ENCODE measurements at regions not wholly inside any gene's neighbourhood (a gene's known extent, or its start where the extent isn't known, plus 50 kb on each side); places are given as distances from the start of the nearest gene placed in this dataset.

DNA sequence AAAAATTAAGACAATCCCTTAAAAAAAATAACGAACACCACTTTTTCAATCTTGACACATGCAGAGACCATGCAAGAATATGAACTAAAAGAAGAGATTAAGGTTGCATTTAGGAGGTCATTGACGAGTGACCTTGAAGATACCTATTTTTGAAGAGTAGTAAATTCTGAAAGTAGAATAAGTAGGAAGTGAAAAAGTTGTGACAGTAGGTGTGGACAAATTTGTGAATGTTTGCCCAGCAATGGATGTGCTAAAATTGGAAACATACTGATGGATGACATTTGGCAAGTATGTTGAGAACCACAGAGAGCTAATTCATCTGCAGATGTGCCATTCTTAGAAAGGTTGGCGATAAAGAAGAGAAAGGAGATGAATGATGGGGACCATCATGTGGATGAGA, 213.7 kb upstream of the VCX3A start:
- TF ChIP-seq, protein P1, sequence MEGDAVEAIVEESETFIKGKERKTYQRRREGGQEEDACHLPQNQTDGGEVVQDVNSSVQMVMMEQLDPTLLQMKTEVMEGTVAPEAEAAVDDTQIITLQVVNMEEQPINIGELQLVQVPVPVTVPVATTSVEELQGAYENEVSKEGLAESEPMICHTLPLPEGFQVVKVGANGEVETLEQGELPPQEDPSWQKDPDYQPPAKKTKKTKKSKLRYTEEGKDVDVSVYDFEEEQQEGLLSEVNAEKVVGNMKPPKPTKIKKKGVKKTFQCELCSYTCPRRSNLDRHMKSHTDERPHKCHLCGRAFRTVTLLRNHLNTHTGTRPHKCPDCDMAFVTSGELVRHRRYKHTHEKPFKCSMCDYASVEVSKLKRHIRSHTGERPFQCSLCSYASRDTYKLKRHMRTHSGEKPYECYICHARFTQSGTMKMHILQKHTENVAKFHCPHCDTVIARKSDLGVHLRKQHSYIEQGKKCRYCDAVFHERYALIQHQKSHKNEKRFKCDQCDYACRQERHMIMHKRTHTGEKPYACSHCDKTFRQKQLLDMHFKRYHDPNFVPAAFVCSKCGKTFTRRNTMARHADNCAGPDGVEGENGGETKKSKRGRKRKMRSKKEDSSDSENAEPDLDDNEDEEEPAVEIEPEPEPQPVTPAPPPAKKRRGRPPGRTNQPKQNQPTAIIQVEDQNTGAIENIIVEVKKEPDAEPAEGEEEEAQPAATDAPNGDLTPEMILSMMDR (conservative IDR thresholded peaks at IDR 0.05; ENCODE audit: low read depth, low read length), result no peak
- no peak for TF ChIP-seq EZH2 (IDR thresholded peaks at IDR 0.05; ENCODE audit: borderline replicate concordance, low read depth, low read length, poor library complexity, severe bottlenecking)
